ENCODE measurements at regions not wholly inside any gene's neighbourhood (a gene's known extent, or its start where the extent isn't known, plus 50 kb on each side); places are given as distances from the start of the nearest gene placed in this dataset.

DNA sequence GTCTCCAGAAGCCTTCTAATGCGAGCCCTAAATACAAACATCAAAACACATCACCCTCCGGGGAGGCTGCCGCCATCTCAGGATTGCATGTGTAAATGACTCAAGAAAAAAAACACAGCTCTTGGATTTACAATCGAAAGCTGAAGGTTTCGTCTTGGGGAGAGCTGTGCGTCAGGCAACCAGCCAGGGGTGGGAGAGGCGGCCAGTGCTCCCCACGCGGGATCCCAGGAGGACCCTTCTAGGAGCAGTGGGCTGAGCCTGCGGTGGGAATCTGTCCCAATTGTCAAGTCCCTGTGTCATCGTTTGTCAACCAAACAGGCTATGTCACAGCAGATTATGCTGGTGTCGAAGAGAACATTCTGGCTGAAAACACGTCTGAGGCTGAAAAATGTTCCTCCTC lies 209.7 kb downstream of the ABCC12 start:
- DNase-seq (ENCODE audit: low read depth) = no peak
- H3K4me3 ChIP-seq (ENCODE audit: low read length) = no peak overlapping the region
- TF ChIP-seq, protein P1, sequence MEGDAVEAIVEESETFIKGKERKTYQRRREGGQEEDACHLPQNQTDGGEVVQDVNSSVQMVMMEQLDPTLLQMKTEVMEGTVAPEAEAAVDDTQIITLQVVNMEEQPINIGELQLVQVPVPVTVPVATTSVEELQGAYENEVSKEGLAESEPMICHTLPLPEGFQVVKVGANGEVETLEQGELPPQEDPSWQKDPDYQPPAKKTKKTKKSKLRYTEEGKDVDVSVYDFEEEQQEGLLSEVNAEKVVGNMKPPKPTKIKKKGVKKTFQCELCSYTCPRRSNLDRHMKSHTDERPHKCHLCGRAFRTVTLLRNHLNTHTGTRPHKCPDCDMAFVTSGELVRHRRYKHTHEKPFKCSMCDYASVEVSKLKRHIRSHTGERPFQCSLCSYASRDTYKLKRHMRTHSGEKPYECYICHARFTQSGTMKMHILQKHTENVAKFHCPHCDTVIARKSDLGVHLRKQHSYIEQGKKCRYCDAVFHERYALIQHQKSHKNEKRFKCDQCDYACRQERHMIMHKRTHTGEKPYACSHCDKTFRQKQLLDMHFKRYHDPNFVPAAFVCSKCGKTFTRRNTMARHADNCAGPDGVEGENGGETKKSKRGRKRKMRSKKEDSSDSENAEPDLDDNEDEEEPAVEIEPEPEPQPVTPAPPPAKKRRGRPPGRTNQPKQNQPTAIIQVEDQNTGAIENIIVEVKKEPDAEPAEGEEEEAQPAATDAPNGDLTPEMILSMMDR (conservative IDR thresholded peaks at IDR 0.05; ENCODE audit: low read depth, low read length) = no peak

DNA sequence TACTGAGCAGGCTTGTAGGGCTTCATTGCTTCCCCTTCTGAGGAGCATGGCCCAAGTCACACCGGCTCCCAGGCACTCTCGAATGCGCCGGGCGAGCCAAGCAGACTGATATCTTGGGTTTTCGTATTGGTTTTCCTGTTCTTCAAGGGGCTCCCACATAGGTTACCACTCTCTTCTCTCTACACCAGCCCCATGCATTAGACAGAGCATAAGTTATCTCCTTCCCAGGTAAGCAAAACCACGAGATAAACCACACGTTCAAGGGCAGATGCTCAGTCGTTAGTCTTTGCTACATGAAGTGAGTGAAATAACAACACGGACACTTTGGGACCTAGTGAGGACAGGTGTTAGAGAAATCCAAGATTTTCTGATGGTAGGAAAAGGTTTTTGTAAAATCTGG lies 211.2 kb downstream of the ABCC12 start:
- TF ChIP-seq, protein P1 (conservative IDR thresholded peaks at IDR 0.05; ENCODE audit: low read depth, low read length) = no peak
- H3K4me3 ChIP-seq (ENCODE audit: low read length) = no peak overlapping the region
- no peak for DNase-seq (ENCODE audit: low read depth)

DNA sequence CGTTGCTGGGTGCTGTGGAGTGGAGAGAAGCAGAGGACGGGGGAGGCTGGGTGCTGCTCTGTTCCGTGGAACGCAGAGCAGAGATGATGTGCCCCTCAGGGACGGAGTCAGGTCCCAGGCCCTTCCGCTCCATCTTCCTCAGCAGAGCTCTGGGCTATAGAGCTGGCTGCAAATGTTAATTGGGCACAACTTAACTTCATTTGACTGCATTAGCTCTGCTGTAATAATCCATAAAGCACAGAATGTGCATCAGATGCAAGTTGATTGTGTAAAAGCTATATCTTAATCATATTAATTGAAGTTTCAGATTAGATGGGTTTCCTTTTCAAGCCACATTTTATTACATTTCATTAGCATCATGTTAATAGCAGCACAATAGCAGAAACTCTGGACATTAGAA lies 212.6 kb downstream of the ABCC12 start:
- H3K4me3 ChIP-seq (ENCODE audit: low read length) = no peak overlapping the region
- DNase-seq (ENCODE audit: low read depth) = no peak
- TF ChIP-seq, protein P1 (conservative IDR thresholded peaks at IDR 0.05; ENCODE audit: low read depth, low read length) = no peak

DNA sequence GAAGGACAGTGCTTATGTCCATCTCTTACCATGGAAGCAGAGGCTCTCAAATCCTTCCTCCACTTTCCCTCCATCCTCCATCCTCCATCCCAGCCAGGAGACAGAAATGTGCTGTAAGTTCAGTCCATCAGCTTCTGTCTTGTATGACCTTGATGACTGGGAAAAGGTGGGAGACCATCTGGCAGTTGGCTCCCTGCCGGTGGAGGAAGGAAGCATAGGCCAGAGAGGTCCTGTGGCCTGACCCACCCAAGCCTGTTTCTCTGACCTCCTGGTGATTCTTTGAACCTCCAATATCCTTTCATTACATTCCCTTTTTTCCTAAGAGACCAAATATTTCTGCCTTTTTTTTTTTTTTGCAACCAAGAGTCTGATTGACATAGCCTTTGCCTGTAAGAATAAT lies 215.3 kb downstream of the ABCC12 start:
- no peak overlapping the region for H3K4me3 ChIP-seq (ENCODE audit: low read length)
- TF ChIP-seq, protein P1 (conservative IDR thresholded peaks at IDR 0.05; ENCODE audit: low read depth, low read length) = no peak
- no peak for DNase-seq (ENCODE audit: low read depth)

DNA sequence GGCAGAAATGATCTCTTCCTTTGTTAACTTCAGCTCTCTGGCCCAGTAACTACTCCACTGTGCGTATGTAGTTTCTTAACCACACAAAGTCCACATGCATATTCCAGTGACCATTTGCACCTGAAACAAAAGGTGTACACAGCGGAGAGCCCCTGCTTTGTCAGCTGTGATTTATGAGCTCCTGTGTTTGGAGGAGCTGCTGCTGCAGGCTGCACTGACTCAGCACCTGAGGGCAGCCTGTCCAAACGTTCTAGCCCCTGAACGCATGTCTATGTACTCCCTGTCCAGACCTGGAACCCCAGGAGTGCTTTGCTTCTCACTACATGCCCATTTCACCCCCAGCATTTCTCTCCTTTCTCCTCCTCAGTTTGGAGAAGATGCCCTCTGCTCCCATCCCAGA lies 216.1 kb downstream of the ABCC12 start:
- DNase-seq (ENCODE audit: low read depth) = no peak
- H3K4me3 ChIP-seq (ENCODE audit: low read length) = no peak overlapping the region
- TF ChIP-seq, protein P1 (conservative IDR thresholded peaks at IDR 0.05; ENCODE audit: low read depth, low read length) = no peak

DNA sequence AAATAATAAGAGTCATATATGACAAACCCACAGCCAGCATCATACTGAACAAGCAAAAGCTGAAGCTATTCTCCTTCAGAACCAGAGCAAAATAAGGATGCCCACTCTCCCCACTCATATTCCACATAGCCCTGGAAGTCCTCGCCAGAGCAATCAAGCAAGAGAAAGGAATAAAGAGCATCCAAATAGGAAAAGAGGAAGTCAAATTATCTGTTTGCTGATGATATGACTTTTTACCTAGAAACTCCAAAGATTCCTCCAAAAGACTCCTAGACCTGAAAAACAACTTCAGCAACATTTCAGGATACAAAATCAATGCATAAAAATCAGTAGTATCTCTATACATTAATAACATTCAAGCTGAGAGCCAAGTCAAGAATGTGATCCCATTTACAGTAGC lies 217.5 kb downstream of the ABCC12 start:
- no peak overlapping the region for H3K4me3 ChIP-seq (ENCODE audit: low read length)
- no peak for DNase-seq (ENCODE audit: low read depth)
- TF ChIP-seq, protein P1 (conservative IDR thresholded peaks at IDR 0.05; ENCODE audit: low read depth, low read length) = no peak

DNA sequence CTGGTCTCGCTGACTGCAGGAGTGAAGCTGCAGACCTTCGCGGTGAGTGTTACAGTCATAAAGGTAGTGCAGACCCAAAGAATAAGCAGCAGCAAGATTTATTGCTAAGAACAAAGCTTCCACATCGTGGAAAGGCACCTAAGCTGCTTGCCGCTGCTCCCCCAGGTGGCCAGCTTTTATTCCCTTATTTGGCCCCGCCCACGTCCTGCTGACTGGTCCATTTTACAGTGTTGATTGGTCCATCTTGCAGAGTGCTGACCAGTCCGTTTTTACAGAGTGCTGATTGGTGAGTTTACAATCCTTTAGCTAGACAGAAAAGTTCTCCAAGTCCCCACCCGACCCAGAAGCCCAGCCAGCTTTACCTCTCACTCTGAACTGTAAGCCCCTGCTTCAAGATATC lies 227.8 kb downstream of the ABCC12 start:
- TF ChIP-seq, protein P1 (conservative IDR thresholded peaks at IDR 0.05; ENCODE audit: low read depth, low read length) = no peak
- DNase-seq (ENCODE audit: low read depth) = no peak
- no peak overlapping the region for H3K4me3 ChIP-seq (ENCODE audit: low read length)
